B cell (primary cell): ENCODE measurements at regions not wholly inside any gene's neighbourhood (a gene's known extent, or its start where the extent isn't known, plus 50 kb on each side); places are given as distances from the start of the nearest gene placed in this dataset.

Experiments
- ATAC-seq: fragments of 200-7000 bp; cut with Tn5 transposase; one replicate; pipeline ENCODE4 v1.10.0; 2021; ENCODE audit warnings: low read depth, mild to moderate bottlenecking, moderate number of reproducible peaks, moderate library complexity
- CTCF ChIA-PET: fragments of 350-600 bp; sonication (Branson Sonifier 250); formaldehyde crosslinking; loops from one replicate; lab custom pipeline; 2021; ENCODE audit warnings: antibody characterized with exemption, inconsistent platforms; lab: Charles Lee
- POLR2A ChIA-PET: fragments of 350-600 bp; sonication (Branson Sonifier 250); formaldehyde crosslinking; loops from one replicate; lab custom pipeline; 2021; ENCODE audit warnings: antibody characterized with exemption; lab: Charles Lee
- DNase-seq: peaks from one replicate; pipeline ENCODE4 v3.0.0; 2013
- H2AFZ ChIP-seq: 2 replicates; pipeline ENCODE4 v1.6.1; 2012; ENCODE audit warnings: mild to moderate bottlenecking, low read depth, low read length; ENCODE audit not compliant: insufficient read depth, poor library complexity, severe bottlenecking
- H3K27ac ChIP-seq, 2 donors: 1 replicate in 1 of 2; 2 replicates in 1 of 2; pipeline ENCODE4 v1.5.1; 2012 to 2013; ENCODE audit warnings: low read length in 2 of 2, mild to moderate bottlenecking in 2 of 2, moderate library complexity in 1 of 2
- H3K27me3 ChIP-seq, 4 experiments: fragments of 200-600 bp in 1 of 4; sonication (generic) in 1 of 4; replicated peaks in 1 of 4; 1 replicate in 2 of 4; 2 replicates in 2 of 4; pipeline versions ENCODE4 v1.6.1 to v1.7.0; 2013 to 2016; ENCODE audit warnings: low read length in 3 of 4, mild to moderate bottlenecking in 2 of 4, mixed read lengths in 1 of 4, moderate library complexity in 1 of 4; ENCODE audit not compliant: insufficient read depth in 4 of 4, control insufficient read depth in 3 of 4; ENCODE audit errors: control extremely low read depth in 1 of 4
- H3K36me3 ChIP-seq, 2 experiments: replicated peaks in 1 of 2; 1 replicate in 1 of 2; 2 replicates in 1 of 2; pipeline versions ENCODE4 v1.6.1 to v1.7.1; 2013; ENCODE audit warnings: low read length in 1 of 2; ENCODE audit not compliant: insufficient read depth in 2 of 2, control insufficient read depth in 1 of 2; ENCODE audit errors: control extremely low read depth in 1 of 2, extremely low read depth in 1 of 2
- H3K4me1 ChIP-seq, 2 donors: fragments of 200-600 bp in 1 of 2; sonication (generic) in 1 of 2; 1 replicate in 1 of 2; 2 replicates in 1 of 2; pipeline versions ENCODE4 v1.5.1 to v1.6.1; 2013 to 2017; ENCODE audit warnings: low read length in 2 of 2; ENCODE audit not compliant: control insufficient read depth in 2 of 2, insufficient read depth in 2 of 2
- H3K4me2 ChIP-seq: replicated peaks from 2 replicates; pipeline ENCODE3; 2012; ENCODE audit warnings: mild to moderate bottlenecking, low read depth, low read length; ENCODE audit not compliant: poor library complexity, severe bottlenecking
- H3K4me3 ChIP-seq, 5 experiments: fragments of 200-600 bp in 1 of 5; sonication (generic) in 1 of 5; 1 replicate in 3 of 5; 2 replicates in 2 of 5; pipeline versions ENCODE4 v1.5.1 to v1.7.0; 2011 to 2016; ENCODE audit warnings: low read length in 4 of 5, mild to moderate bottlenecking in 4 of 5, low read depth in 2 of 5, control low read depth in 1 of 5, moderate library complexity in 1 of 5; ENCODE audit not compliant: insufficient read depth in 1 of 5; ENCODE audit errors: control extremely low read depth in 1 of 5, extremely low read depth in 1 of 5
- H3K79me2 ChIP-seq: fragments of 200-600 bp; sonication (generic); one replicate; pipeline ENCODE4 v1.6.0; 2016; ENCODE audit warnings: low read length; ENCODE audit not compliant: control insufficient read depth, insufficient read depth
- H3K9ac ChIP-seq: fragments of 200-600 bp; sonication (generic); 2 replicates; pipeline ENCODE4 v1.6.1; 2017; ENCODE audit warnings: mild to moderate bottlenecking, low read length, moderate library complexity
- H3K9me3 ChIP-seq, 3 donors: one replicate each; pipeline versions ENCODE4 v1.6.1 to v1.7.1; 2013; ENCODE audit warnings: low read length in 2 of 3; ENCODE audit not compliant: control insufficient read depth in 2 of 3, insufficient read depth in 1 of 3; ENCODE audit errors: control extremely low read depth in 1 of 3
- H4K20me1 ChIP-seq: 2 replicates; pipeline ENCODE4 v1.6.0; 2012; ENCODE audit warnings: mild to moderate bottlenecking, low read length; ENCODE audit not compliant: insufficient read depth, control insufficient read depth, poor library complexity, severe bottlenecking
- H3K27ac Mint-ChIP-seq: one replicate; pipeline ENCODE4 v1.8.0; 2021; ENCODE audit warnings: mixed read lengths
- H3K27me3 Mint-ChIP-seq: one replicate; pipeline ENCODE4 v1.8.0; 2021; ENCODE audit warnings: mixed read lengths
- H3K4me1 Mint-ChIP-seq: one replicate; pipeline ENCODE4 v1.8.0; 2021; ENCODE audit warnings: mixed read lengths
- H3K4me3 Mint-ChIP-seq: one replicate; pipeline ENCODE4 v1.8.0; 2021; ENCODE audit warnings: mixed read lengths
- H3K9me3 Mint-ChIP-seq: one replicate; pipeline ENCODE4 v1.8.0; 2022; ENCODE audit warnings: mixed read lengths; ENCODE audit not compliant: insufficient read depth
- EZH2 ChIP-seq: IDR thresholded peaks from 2 replicates; pipeline ENCODE4 v1.6.1; 2012; ENCODE audit warnings: borderline replicate concordance, low read depth, mild to moderate bottlenecking, moderate library complexity, low read length; ENCODE audit not compliant: insufficient read depth, poor library complexity, severe bottlenecking
- WGBS: methylation state at CpG from one replicate; pipeline ENCODE4 v1.1.5; 2013; ENCODE audit warnings: missing lambda C conversion rate; ENCODE audit not compliant: insufficient coverage; 5-methylcytosine and 5-hydroxymethylcytosine counted together
- intact Hi-C: fragments of 100-400 bp; cut with micrococcal nuclease; formaldehyde crosslinking; loops from one replicate; pipeline ENCODE4 v1.10.0; 2022
- TF ChIP-seq, protein P1 (sequence below): fragments of 200-600 bp; IDR thresholded peaks from one replicate; pipeline ENCODE4 v1.8.0; 2022; ENCODE audit warnings: antibody characterized with exemption, mild to moderate bottlenecking

DNA sequence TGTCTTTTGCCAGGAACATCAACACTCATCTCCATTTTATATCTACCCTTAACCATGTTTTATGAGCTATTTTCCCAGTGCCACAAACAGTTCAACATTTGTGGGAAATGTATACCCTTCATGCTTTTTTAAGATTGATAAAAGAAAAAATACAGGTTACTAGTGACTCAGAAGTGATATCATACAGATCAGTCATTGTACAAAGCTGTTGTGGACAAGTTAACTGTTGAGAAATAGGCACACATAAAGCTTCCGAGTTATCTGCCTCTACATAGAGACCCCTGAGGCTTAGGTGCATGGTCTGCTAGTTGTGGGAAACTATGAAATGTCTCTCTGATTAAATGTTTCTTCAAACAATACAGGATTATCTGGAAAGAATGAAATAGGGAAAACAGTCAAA is 96.3 kb downstream of the LSM5 start:
- H3K4me3 ChIP-seq: no peak overlapping the region
- H3K4me2 ChIP-seq: no peak overlapping the region
- Mint-ChIP-seq H3K27ac (no peak overlapping the region), H3K9me3 (no peaks in the 10 kb centered on the region), H3K4me3 (no peak overlapping the region), H3K4me1 (no peaks in the 10 kb centered on the region), H3K27me3 (no peaks in the 10 kb centered on the region)
- H3K9me3 ChIP-seq: no peaks in the 10 kb centered on the region
- intact Hi-C loops: no loop called here
- no peak for ATAC-seq
- no peaks in the 10 kb centered on the region for H3K79me2 ChIP-seq
- no peak overlapping the region for H2AFZ ChIP-seq
- ChIA-PET CTCF (no interaction called here), POLR2A (no interaction called here)
- H3K9ac ChIP-seq: no peak overlapping the region
- H3K27ac ChIP-seq: no peak overlapping the region
- DNase-seq: no peak
- H3K36me3 ChIP-seq: no peaks in the 10 kb centered on the region
- no peaks in the 10 kb centered on the region for H3K27me3 ChIP-seq
- H3K4me1 ChIP-seq: no peaks in the 10 kb centered on the region
- TF ChIP-seq, protein P1, sequence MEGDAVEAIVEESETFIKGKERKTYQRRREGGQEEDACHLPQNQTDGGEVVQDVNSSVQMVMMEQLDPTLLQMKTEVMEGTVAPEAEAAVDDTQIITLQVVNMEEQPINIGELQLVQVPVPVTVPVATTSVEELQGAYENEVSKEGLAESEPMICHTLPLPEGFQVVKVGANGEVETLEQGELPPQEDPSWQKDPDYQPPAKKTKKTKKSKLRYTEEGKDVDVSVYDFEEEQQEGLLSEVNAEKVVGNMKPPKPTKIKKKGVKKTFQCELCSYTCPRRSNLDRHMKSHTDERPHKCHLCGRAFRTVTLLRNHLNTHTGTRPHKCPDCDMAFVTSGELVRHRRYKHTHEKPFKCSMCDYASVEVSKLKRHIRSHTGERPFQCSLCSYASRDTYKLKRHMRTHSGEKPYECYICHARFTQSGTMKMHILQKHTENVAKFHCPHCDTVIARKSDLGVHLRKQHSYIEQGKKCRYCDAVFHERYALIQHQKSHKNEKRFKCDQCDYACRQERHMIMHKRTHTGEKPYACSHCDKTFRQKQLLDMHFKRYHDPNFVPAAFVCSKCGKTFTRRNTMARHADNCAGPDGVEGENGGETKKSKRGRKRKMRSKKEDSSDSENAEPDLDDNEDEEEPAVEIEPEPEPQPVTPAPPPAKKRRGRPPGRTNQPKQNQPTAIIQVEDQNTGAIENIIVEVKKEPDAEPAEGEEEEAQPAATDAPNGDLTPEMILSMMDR: no peak
- TF ChIP-seq EZH2: no peak
- no CpG with 5 or more reads among the region's 1 CpG for WGBS
- H4K20me1 ChIP-seq: no peaks in the 10 kb centered on the region

DNA sequence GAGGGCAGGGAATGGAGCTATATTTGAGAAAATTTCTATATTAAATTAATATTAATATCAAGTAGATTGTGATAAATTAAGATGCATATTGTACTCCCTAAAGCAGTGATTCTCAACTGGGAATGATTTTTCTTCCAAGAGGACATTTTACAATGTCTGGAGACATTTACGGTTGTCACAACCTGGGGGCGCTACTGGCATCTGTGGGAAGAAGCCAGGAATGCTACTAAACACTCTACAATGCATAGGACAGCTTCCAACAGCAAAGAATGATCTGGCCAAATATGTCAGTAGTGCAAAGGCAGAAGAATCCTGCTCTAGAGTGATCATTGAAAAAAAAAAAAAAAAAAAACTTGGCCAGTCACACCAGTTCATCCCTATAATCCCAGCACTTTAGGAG is 100.0 kb downstream of the LSM5 start:
- H3K27me3 ChIP-seq: peaks cover 0 to 2% (median 0%) of the 10 kb centered on the region in 4 experiments
- ChIA-PET POLR2A (no interaction called here), CTCF (no interaction called here)
- no peaks in the 10 kb centered on the region for H3K36me3 ChIP-seq
- no peaks in the 10 kb centered on the region for H3K4me1 ChIP-seq
- no CpG with 5 or more reads among the region's 2 CpGs for WGBS
- H2AFZ ChIP-seq: no peak overlapping the region
- no peak overlapping the region for H3K27ac ChIP-seq
- no peaks in the 10 kb centered on the region for H3K9me3 ChIP-seq
- ATAC-seq (no peak), DNase-seq (no peak)
- no peak overlapping the region for H3K9ac ChIP-seq
- no peak overlapping the region for H3K4me2 ChIP-seq
- intact Hi-C loops: no loop called here
- H3K27me3 Mint-ChIP-seq: no peaks in the 10 kb centered on the region
- no peaks in the 10 kb centered on the region for H3K79me2 ChIP-seq
- H3K4me1 Mint-ChIP-seq: no peaks in the 10 kb centered on the region
- TF ChIP-seq, protein P1: no peak
- TF ChIP-seq EZH2: no peak
- H3K4me3 Mint-ChIP-seq: no peak overlapping the region
- no peak overlapping the region for H3K4me3 ChIP-seq
- no peaks in the 10 kb centered on the region for H4K20me1 ChIP-seq
- H3K27ac Mint-ChIP-seq: no peak overlapping the region
- no peaks in the 10 kb centered on the region for H3K9me3 Mint-ChIP-seq
